Activated T-cell treated with anti-CD3 and anti-CD28 coated beads, Interleukin-2, amount 50 U/mL, for 4 hours (primary cell): ENCODE measurements at regions not wholly inside any gene's neighbourhood (a gene's known extent, or its start where the extent isn't known, plus 50 kb on each side); places are given as distances from the start of the nearest gene placed in this dataset.
"Not testable (repeated sequence)": the region's sequence is repeated elsewhere in the genome, so short reads cannot be mapped to it uniquely, and the experiment has no call there.

Source experiments
- ATAC-seq, 2 donors: fragments of 200-7000 bp; cut with Tn5 transposase; one replicate each; pipeline ENCODE4 v1.10.0; 2021
- DNase-seq: peaks from one replicate; pipeline ENCODE4 v3.0.0-alpha.2; 2020
- H3K27me3 Mint-ChIP-seq: one replicate; pipeline ENCODE4 v1.8.0; 2021; ENCODE audit warnings: low read depth, mixed read lengths
- H3K36me3 Mint-ChIP-seq: one replicate; pipeline ENCODE4 v1.8.0; 2022; ENCODE audit warnings: mixed read lengths; ENCODE audit not compliant: insufficient read depth
- H3K4me1 Mint-ChIP-seq: one replicate; pipeline ENCODE4 v1.8.0; 2021; ENCODE audit warnings: low read depth, mixed read lengths
- H3K4me3 Mint-ChIP-seq: one replicate; pipeline ENCODE4 v1.8.0; 2021; ENCODE audit warnings: mild to moderate bottlenecking, moderate library complexity, mixed read lengths
- H3K9me3 Mint-ChIP-seq: one replicate; pipeline ENCODE4 v1.8.0; 2021; ENCODE audit warnings: mixed read lengths

DNA sequence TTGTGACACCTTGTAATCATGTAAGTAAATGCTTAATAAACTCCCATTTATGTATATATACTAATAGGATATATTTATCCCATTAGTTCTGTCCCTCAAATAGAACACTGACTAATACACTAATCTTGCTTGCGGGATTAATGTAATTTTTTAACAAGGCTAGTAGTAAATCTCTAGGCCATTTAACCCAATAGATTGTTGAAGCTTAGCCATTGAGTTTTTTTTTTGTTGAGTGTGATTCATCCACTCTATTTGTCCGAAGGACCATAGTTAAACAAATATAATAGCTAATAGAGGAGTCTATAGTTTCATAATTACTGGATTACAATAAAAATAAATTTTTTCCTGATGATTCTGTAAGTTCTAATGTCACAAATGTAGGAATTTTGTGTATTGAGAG, 474.4 kb downstream of the CDH9 start:
- no peaks in the 10 kb centered on the region for H3K36me3 Mint-ChIP-seq
- DNase-seq (no peak), ATAC-seq (no peak)
- no peak overlapping the region for H3K4me3 Mint-ChIP-seq
- no peaks in the 10 kb centered on the region for H3K4me1 Mint-ChIP-seq
- no peaks in the 10 kb centered on the region for H3K27me3 Mint-ChIP-seq
- H3K9me3 Mint-ChIP-seq: peaks cover 14% of the 10 kb centered on the region

- no peak for ATAC-seq
- H3K36me3 Mint-ChIP-seq: no peaks in the 10 kb centered on the region
- no peak overlapping the region for H3K4me3 Mint-ChIP-seq
Observed at GRCh38 chr5:26553079-26553478, 485.3 kb downstream of the CDH9 start.

DNA sequence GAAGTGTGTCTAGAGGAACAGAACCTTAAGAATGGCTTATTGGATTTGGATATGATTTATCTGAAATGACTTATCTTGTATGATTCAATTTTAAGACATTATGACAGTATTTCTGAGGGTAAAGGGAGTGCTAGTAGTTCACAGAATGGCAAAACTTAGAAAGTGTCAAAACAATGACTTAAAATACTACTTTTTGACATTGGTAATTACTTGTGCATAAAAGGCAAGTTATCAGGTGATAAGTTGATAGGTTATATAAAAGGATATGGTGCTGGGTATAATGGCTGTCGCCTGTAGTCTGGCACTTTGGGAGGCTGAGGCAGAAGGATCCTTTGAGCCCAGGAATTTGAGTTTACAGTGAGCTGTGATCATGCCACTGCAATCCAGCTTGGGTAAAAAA, 494.4 kb downstream of the CDH9 start:
- Mint-ChIP-seq H3K4me1 (no peaks in the 10 kb centered on the region), H3K9me3 (peaks cover 29% of the 10 kb centered on the region), H3K4me3 (no peak overlapping the region), H3K27me3 (no peaks in the 10 kb centered on the region), H3K36me3 (no peaks in the 10 kb centered on the region)
- ATAC-seq: no peak
- no peak for DNase-seq

More at GRCh38 chr5:26553079-26553478, 485.3 kb downstream of the CDH9 start:
- no peak for DNase-seq
- Mint-ChIP-seq H3K9me3 (peaks cover 17% of the 10 kb centered on the region), H3K27me3 (no peaks in the 10 kb centered on the region), H3K4me1 (no peaks in the 10 kb centered on the region)

DNA sequence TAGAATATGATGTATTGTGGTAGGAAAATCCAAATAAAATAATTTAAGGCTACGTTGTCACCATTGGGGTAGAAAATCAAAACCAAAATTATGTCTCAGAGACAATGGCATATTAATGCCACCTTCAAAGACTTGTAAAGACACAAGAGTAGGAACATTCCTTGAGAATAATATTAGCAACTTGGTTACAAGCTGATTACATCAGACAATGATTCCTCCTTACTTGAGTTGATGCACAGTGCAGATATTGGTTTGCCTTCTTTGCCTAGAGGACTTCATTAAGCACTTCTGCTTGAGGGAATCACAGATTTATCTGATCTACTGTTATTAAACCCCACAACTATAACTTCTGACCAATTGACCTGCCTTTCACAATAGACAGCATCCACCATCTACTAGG, 500.2 kb downstream of the CDH9 start:
- no peak for DNase-seq
- H3K4me1 Mint-ChIP-seq: no peaks in the 10 kb centered on the region
- no peaks in the 10 kb centered on the region for H3K36me3 Mint-ChIP-seq
- H3K4me3 Mint-ChIP-seq: no peak overlapping the region
- peaks cover 30% of the 10 kb centered on the region for H3K9me3 Mint-ChIP-seq
- no peaks in the 10 kb centered on the region for H3K27me3 Mint-ChIP-seq
- ATAC-seq: no peak

DNA sequence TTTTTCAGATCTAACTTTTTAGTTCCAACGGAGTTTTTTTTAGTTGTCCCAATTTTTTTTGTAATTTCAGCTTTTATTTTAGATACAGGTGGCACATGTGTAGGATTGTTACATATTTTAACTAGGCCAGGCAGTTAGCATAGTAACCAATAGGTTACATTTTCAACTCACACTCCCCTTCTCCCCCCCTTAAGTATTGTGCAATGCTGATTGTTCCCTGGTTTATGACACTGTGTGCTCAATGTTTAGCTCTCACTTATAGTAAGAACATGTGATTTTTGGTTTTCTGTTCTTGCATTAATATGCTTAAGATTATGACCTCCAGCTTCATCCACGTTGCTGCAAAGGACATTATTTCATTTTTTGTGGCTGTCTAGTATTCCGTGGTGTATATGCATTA, 503.2 kb downstream of the CDH9 start:
- Mint-ChIP-seq H3K9me3 (peaks cover 24% of the 10 kb centered on the region), H3K4me1 (no peaks in the 10 kb centered on the region), H3K27me3 (no peaks in the 10 kb centered on the region), H3K36me3 (no peaks in the 10 kb centered on the region), H3K4me3 (no peak overlapping the region)
- ATAC-seq: no peak
- no peak for DNase-seq

DNA sequence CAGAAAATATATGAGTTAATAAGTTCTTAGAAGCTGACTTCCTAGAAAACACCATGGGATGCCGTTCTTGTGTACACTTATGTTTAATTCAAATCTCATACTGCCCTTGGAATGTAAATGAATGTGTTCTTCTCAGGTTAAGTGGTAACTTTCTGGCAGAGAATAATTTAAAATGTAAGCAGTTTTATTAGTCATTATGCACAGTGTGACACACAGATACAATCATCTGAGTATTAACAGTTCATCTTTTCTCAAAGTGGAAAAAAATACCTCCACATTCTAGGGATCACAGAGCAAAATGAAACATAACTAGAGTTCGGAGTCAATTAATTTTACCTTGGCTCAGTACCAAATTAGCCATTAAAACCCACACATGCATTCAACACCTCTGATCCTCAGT, 508.1 kb downstream of the CDH9 start:
- Mint-ChIP-seq H3K36me3 (no peaks in the 10 kb centered on the region), H3K4me3 (no peak overlapping the region), H3K4me1 (no peaks in the 10 kb centered on the region), H3K27me3 (no peaks in the 10 kb centered on the region), H3K9me3 (peaks cover 10% of the 10 kb centered on the region)
- ATAC-seq: no peak
- no peak for DNase-seq

GRCh38 chr5:26519245-26519644, 519.1 kb downstream of the CDH9 start:
- Mint-ChIP-seq H3K9me3 (peaks cover 10% of the 10 kb centered on the region), H3K4me1 (no peaks in the 10 kb centered on the region), H3K4me3 (no peak overlapping the region), H3K36me3 (no peaks in the 10 kb centered on the region), H3K27me3 (no peaks in the 10 kb centered on the region)
- no peak for ATAC-seq
- no peak for DNase-seq

DNA sequence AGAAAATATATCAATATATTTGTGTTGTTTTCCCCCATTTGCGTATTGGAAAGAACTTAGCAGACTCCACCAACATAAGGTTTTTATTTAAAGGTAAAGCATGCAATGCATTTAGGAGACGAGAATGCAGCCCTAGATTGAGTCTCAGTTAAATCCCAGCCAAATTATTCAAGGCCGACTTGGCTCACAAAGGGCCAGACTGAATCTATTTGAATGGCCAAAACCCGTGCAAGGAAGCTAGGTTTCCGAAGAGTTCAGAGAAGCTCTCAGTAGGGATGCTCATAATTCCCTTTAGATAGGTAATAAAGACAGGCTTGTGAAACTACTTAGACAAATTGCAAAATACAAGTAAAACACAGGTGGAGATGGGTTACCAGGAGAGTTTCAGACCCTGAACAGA, 520.3 kb downstream of the CDH9 start:
- Mint-ChIP-seq H3K36me3 (no peaks in the 10 kb centered on the region), H3K27me3 (no peaks in the 10 kb centered on the region), H3K4me1 (no peaks in the 10 kb centered on the region), H3K4me3 (no peak overlapping the region), H3K9me3 (peaks cover 10% of the 10 kb centered on the region)
- ATAC-seq (no peak), DNase-seq (no peak)

GRCh38 chr5:26498972-26499371, 539.4 kb downstream of the CDH9 start:
- no peak overlapping the region for H3K4me3 Mint-ChIP-seq
- no peaks in the 10 kb centered on the region for H3K4me1 Mint-ChIP-seq
- no peaks in the 10 kb centered on the region for H3K27me3 Mint-ChIP-seq
- no peak for DNase-seq
- H3K36me3 Mint-ChIP-seq: no peaks in the 10 kb centered on the region
- H3K9me3 Mint-ChIP-seq: peaks cover 8% of the 10 kb centered on the region
- no peak for ATAC-seq

- no peaks in the 10 kb centered on the region for H3K4me1 Mint-ChIP-seq
- H3K27me3 Mint-ChIP-seq: no peaks in the 10 kb centered on the region
- no peaks in the 10 kb centered on the region for H3K36me3 Mint-ChIP-seq
- no peak for ATAC-seq
- no peak for DNase-seq
- H3K4me3 Mint-ChIP-seq: no peak overlapping the region
- H3K9me3 Mint-ChIP-seq: peaks cover 14% of the 10 kb centered on the region
Observed at GRCh38 chr5:26495437-26495836, 542.9 kb downstream of the CDH9 start.

- Mint-ChIP-seq H3K9me3 (peaks cover 18% of the 10 kb centered on the region), H3K4me1 (no peaks in the 10 kb centered on the region), H3K27me3 (no peaks in the 10 kb centered on the region), H3K4me3 (no peak overlapping the region), H3K36me3 (no peaks in the 10 kb centered on the region)
- DNase-seq: no peak
- ATAC-seq: no peak
Observed at GRCh38 chr5:26492906-26493459, 545.4 kb downstream of the CDH9 start.

- Mint-ChIP-seq H3K27me3 (no peaks in the 10 kb centered on the region), H3K4me1 (no peaks in the 10 kb centered on the region), H3K9me3 (peaks cover 10% of the 10 kb centered on the region), H3K4me3 (no peak overlapping the region), H3K36me3 (no peaks in the 10 kb centered on the region)
- ATAC-seq: no peak
- DNase-seq: no peak
Observed at GRCh38 chr5:26487553-26487952, 550.8 kb downstream of the CDH9 start.

- ATAC-seq (no peak), DNase-seq (no peak)
- Mint-ChIP-seq H3K4me3 (no peak overlapping the region), H3K27me3 (no peaks in the 10 kb centered on the region), H3K9me3 (peaks cover 16% of the 10 kb centered on the region), H3K36me3 (no peaks in the 10 kb centered on the region), H3K4me1 (no peaks in the 10 kb centered on the region)
Observed at GRCh38 chr5:26486631-26487030, 551.8 kb downstream of the CDH9 start.

GRCh38 chr5:26485146-26485860, 553.1 kb downstream of the CDH9 start:
- H3K4me3 Mint-ChIP-seq, H3K36me3 Mint-ChIP-seq, H3K4me1 Mint-ChIP-seq, ATAC-seq, H3K27me3 Mint-ChIP-seq, DNase-seq: not testable (repeated sequence)
- peaks cover 16% of the 10 kb centered on the region for H3K9me3 Mint-ChIP-seq

DNA sequence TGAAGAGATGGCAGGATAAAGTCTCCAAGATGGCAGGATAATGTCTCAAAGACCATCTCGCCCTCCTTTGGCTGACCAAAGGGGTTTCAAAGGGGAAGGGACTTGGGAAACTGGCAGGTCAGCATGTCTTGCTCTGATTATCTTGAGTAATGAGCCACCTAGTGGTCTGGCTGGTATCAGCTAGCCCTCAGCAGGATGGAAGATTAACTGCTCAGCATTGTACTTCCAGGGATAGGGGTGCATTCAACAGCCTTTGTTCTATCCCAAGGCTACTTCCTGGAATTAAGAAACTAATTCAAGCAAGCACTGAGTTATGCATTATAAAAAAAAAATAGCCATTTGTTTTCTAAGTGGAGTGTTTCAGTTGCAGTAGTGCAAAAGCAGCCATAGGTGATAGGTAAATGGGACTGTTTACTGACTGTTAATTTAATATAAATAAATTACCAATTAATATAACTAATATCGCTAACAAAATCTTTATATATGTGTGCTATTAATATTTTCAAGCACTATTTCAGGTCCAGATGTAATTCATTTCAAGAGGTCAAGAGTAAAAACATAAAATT, 555.5 kb downstream of the CDH9 start:
- Mint-ChIP-seq H3K36me3 (no peaks in the 10 kb centered on the region), H3K27me3 (no peaks in the 10 kb centered on the region), H3K4me3 (no peak overlapping the region), H3K4me1 (no peaks in the 10 kb centered on the region), H3K9me3 (peaks cover 13% of the 10 kb centered on the region)
- no peak for ATAC-seq
- no peak for DNase-seq
